ENCODE measurements at regions not wholly inside any gene's neighbourhood (a gene's known extent, or its start where the extent isn't known, plus 50 kb on each side); places are given as distances from the start of the nearest gene placed in this dataset.

DNA sequence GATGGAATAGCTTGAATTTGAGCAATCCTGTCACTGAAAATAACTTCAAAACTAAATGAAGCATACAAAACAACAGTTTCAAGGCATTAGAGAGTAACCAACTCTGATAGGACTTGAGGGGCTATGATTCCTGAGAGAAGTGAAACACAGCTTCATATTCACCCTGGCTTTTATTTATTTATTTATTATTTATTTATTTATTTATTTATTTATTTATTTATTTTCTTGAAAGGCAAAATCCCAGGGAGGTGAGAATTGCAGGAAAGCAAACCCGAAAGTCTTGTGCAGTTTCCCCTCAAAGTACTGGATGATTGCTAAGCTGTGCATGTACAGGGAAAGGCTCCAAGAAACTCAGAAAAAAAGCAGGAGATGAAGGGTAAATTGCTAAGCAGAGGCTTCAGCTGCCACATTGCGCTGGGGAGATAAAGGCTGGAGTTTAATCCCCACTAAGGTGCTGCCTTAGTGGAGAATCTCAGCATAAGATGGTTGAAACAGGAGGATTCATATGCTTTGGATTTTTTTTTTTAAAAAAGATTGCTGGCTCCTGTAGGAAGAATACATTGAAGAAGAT is 72.9 kb upstream of the COL24A1 start:
- DNase-seq (ENCODE audit: low spot score): no peak

DNA sequence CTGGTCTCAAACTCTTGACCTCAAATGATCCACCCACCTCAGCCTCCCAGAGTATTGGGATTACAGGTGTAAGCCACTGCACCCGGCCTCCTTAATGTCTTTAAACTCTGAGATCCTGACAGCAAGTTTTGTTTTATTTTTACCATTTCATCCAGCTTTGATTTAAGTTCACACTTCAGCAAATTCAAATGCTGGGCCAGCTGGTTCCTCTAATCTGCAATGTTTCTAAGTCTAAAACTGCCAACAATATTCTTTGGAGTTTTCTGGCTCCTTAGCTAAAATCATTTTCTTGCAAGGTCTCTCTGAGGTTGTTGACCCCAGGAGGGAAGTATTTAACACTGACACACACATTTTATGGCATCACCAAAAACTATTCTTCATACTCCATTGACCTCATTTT is 72.0 kb upstream of the COL24A1 start:
- no peak for DNase-seq (ENCODE audit: low spot score)

GRCh38 chr1:86227026-86227425 is 70.5 kb upstream of the COL24A1 start:
- no peak for DNase-seq (ENCODE audit: low spot score)

DNA sequence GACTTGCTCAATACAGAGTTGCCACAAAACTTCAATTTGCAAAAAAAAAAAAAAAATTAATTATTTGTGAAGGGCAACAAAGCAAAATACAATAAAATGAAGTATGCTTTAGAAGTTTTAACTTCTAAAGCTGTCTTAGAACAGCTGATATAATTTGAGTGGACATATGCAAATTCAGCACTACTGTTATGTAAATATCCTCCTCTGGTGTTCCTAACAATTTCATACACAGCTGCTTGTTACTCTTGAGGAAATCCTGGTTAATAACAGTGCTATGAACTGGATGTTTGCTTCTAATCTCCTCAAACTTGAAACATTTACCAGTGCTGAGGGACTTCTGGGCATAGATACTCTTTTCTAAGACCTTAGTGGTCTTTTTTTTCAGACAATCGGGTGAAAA is 69.6 kb upstream of the COL24A1 start:
- DNase-seq (ENCODE audit: low spot score): no peak

DNA sequence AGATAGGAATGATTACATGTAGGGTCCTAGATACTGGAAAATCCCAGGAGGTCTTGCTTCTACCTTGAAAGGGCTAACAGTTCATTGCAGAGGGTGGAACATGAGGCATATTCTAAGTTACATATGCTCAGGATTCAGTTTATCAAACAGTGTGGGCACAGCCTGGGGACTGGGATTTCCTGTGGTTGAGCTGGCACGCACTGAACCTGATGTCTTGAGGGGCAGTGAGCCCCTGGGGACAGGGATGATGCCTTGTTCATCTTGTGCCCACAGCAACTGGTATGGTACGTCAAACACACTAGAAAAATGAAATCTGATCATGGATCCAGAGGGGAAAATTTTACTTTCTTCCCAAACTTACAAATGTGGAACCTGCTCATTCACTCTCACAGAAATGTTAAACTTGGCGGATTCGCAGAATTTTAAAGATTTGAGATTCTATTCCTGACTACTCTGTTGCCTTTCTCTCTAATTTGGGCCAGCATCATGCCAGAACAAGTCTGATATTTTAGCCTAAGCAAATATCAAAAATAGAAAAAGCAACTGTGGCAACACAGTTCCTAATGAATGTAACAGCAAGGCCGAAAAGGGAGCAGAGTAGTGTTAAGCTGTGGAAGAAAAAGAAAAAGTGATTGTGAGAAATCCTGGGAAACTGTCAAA is 68.2 kb upstream of the COL24A1 start:
- DNase-seq (ENCODE audit: low spot score): no peak

- no peak for DNase-seq (ENCODE audit: low spot score)
These were observed 62.3 kb upstream of the COL24A1 start for GRCh38 chr1:86218859-86219258.

GRCh38 chr1:86214605-86215004 is 58.0 kb upstream of the COL24A1 start:
- DNase-seq (ENCODE audit: low spot score): no peak

- DNase-seq (ENCODE audit: low spot score): no peak
These were observed 52.8 kb upstream of the COL24A1 start for GRCh38 chr1:86209346-86209745.

- peak; percentile 76 for DNase-seq (ENCODE audit: low spot score)
These were observed 50.8 kb upstream of the COL24A1 start for GRCh38 chr1:86207323-86207722.

Data from AG20443 (cell line).